Stomach (tissue), 8 donors: ENCODE measurements at regions not wholly inside any gene's neighbourhood (a gene's known extent, or its start where the extent isn't known, plus 50 kb on each side); places are given as distances from the start of the nearest gene placed in this dataset.

Source experiments
- DNase-seq, 2 donors: peaks; one replicate each; pipeline versions ENCODE4 v3.0.0 to v3.0.0-alpha.2; 2013 to 2019
- H3K27ac ChIP-seq, 5 donors: fragments of 200-600 bp in 4 of 5; sonication (generic) in 4 of 5; one replicate each; pipeline ENCODE4 v1.5.1; 2013 to 2019; ENCODE audit warnings: mild to moderate bottlenecking in 1 of 5, moderate library complexity in 1 of 5
- H3K27me3 ChIP-seq, 3 donors: fragments of 200-600 bp; sonication (generic); one replicate each; pipeline ENCODE4 v1.5.1; 2017 to 2019; ENCODE audit warnings: mixed run types in 1 of 3
- H3K36me3 ChIP-seq, 4 donors: fragments of 200-600 bp; sonication (generic); 1 replicate in 3 of 4; 2 replicates in 1 of 4; pipeline ENCODE4 v1.5.1; 2016 to 2019
- H3K4me1 ChIP-seq, 4 donors: fragments of 200-600 bp; sonication (generic); one replicate each; pipeline ENCODE4 v1.5.1; 2016 to 2019
- H3K4me3 ChIP-seq, 4 donors: fragments of 200-600 bp; sonication (generic) in 3 of 4; one replicate each; pipeline ENCODE4 v1.5.1; 2016 to 2019; ENCODE audit warnings: mild to moderate bottlenecking in 1 of 4
- H3K9me3 ChIP-seq, 4 donors: fragments of 200-600 bp; sonication (generic); one replicate each; pipeline ENCODE4 v1.5.1; 2016 to 2019
- CTCF ChIP-seq, 7 experiments: fragments of 450-650 bp in 4 of 7; fragments of 200-600 bp in 3 of 7; sonication (generic) in 3 of 7; IDR thresholded peaks; one replicate each; pipeline ENCODE4 v1.5.1; 2016 to 2019; ENCODE audit warnings: antibody characterized with exemption in 7 of 7, control low read depth in 2 of 7, mild to moderate bottlenecking in 1 of 7
- EP300 ChIP-seq: sonication (generic); formaldehyde crosslinking; IDR thresholded peaks from one replicate; pipeline ENCODE4 v1.6.1; 2017; ENCODE audit warnings: antibody characterized with exemption
- POLR2A ChIP-seq, 4 donors: fragments of 450-650 bp; IDR thresholded peaks; one replicate each; pipeline ENCODE4 v1.6.1; 2016; ENCODE audit warnings: antibody characterized with exemption in 4 of 4, control low read depth in 2 of 4, mild to moderate bottlenecking in 1 of 4, moderate library complexity in 1 of 4
- POLR2AphosphoS5 ChIP-seq, 3 donors: sonication (generic); formaldehyde crosslinking; IDR thresholded peaks; one replicate each; pipeline ENCODE4 v1.6.1; 2016; ENCODE audit warnings: antibody characterized with exemption in 3 of 3
- WGBS, 5 donors: extraction: QIAGEN DNeasy Blood & Tissue Kit in 3 of 5; methylation state at CpG; one replicate each; pipeline versions ENCODE4 v1.1.5 to v1.1.7; 2013 to 2018; 5-methylcytosine and 5-hydroxymethylcytosine counted together
- intact Hi-C: fragments of 100-400 bp; cut with DNase I; formaldehyde crosslinking; loops from one replicate; pipeline ENCODE4 v1.15.1; 2023; ENCODE audit warnings: low total_unique reads
- donor health status: healthy with polysubstance abuse.
- donor health status: Bipolar disorder and iron deficiency.
- donor health status: healthy.

GRCh38 chr3:77947671-77948070 is 907.8 kb downstream of the ROBO2 start:
- no peaks in the 10 kb centered on the region for H3K36me3 ChIP-seq
- intact Hi-C loops, result no loop called here
- no peak overlapping the region for H3K27ac ChIP-seq
- H3K4me3 ChIP-seq, result no peak overlapping the region
- no peak for DNase-seq
- no peak for TF ChIP-seq CTCF (IDR thresholded peaks at IDR 0.05)
- no peak for TF ChIP-seq POLR2A (IDR thresholded peaks at IDR 0.05)
- no peak for TF ChIP-seq POLR2AphosphoS5 (IDR thresholded peaks at IDR 0.05)
- TF ChIP-seq EP300, result no peak
- H3K4me1 ChIP-seq, result no peaks in the 10 kb centered on the region
- H3K9me3 ChIP-seq, result peaks cover 0 to under 1% (median 0%) of the 10 kb centered on the region in 4 donors
- H3K27me3 ChIP-seq, result no peaks in the 10 kb centered on the region

DNA sequence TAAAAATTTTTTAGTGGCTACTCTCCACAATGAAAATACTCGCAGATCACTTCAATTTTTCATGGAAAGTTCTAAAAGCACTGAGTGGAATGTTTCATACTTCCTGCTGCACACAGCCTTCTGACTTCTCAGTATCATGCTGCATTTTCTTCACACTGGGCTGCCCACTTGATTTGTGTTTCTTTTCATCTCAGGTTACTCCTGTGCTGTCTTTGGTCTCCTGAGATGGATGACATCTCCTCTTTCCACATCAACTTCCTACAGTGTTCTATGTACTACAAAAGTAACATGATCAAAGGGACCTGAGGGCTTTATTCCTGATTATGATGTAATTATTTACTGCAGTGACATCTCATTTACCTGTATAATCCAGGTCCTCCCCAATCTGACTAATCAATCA is 927.7 kb downstream of the ROBO2 start:
- Histone ChIP-seq H3K27ac (no peak overlapping the region), H3K27me3 (no peaks in the 10 kb centered on the region), H3K9me3 (no peaks in the 10 kb centered on the region), H3K4me1 (no peaks in the 10 kb centered on the region), H3K36me3 (no peaks in the 10 kb centered on the region), H3K4me3 (no peak overlapping the region)
- no peak for DNase-seq
- WGBS, 5 donors, result 67 to 86% (median 80%) methylated on average over 1 of the region's 1 CpG
- TF ChIP-seq POLR2AphosphoS5 (IDR thresholded peaks at IDR 0.05) (no peak), CTCF (IDR thresholded peaks at IDR 0.05) (no peak), EP300 (no peak), POLR2A (IDR thresholded peaks at IDR 0.05) (no peak)
- intact Hi-C loops, result no loop called here

GRCh38 chr3:77976079-77976478 is 936.2 kb downstream of the ROBO2 start:
- intact Hi-C loops, result no loop called here
- TF ChIP-seq POLR2AphosphoS5 (IDR thresholded peaks at IDR 0.05), result no peak
- TF ChIP-seq POLR2A (IDR thresholded peaks at IDR 0.05), result no peak
- TF ChIP-seq CTCF (IDR thresholded peaks at IDR 0.05), result no peak
- no peak for TF ChIP-seq EP300
- Histone ChIP-seq H3K27me3 (no peaks in the 10 kb centered on the region), H3K9me3 (no peaks in the 10 kb centered on the region), H3K4me1 (no peaks in the 10 kb centered on the region), H3K36me3 (no peaks in the 10 kb centered on the region), H3K4me3 (no peak overlapping the region), H3K27ac (no peak overlapping the region)
- DNase-seq, result no peak

DNA sequence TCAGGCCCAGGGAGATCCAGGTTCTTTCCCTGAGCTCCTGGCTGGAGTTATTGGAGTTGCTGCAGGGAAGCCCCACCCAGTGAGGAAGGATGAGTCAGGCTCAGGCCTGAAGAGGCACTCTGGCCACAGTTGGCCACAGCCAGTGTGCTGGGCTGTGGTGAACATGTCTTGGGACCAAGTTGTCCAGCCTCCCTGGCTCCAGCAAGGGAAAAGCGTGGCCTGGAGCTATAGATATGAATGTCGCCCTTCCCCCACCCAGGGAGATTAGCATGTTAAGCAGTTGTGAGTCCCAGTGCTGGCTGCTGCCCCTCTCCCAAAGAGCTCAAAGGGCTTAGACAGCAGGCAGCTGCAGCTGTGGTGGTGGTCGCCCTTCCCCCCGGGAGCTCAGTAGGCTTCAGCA is 963.2 kb downstream of the ROBO2 start:
- 89 to 95% (median 92%) methylated on average over 2 to 4 of the region's 4 CpGs for WGBS, 5 donors
- intact Hi-C loops, result no loop called here
- Histone ChIP-seq H3K27ac (no peak overlapping the region), H3K27me3 (no peaks in the 10 kb centered on the region), H3K4me1 (no peaks in the 10 kb centered on the region), H3K9me3 (peaks cover 0 to 21% (median 17%) of the 10 kb centered on the region in 4 donors), H3K36me3 (no peaks in the 10 kb centered on the region), H3K4me3 (no peak overlapping the region)
- no peak for DNase-seq
- no peak for TF ChIP-seq CTCF (IDR thresholded peaks at IDR 0.05)
- no peak for TF ChIP-seq POLR2AphosphoS5 (IDR thresholded peaks at IDR 0.05)
- TF ChIP-seq POLR2A (IDR thresholded peaks at IDR 0.05), result no peak
- no peak for TF ChIP-seq EP300
